T-helper 1 cell treated with Interleukin-12 subunit alpha and Interleukin-12 subunit beta and Interleukin-4 antibody, amounts not matched to agents 30 ng/mL and 1 ng/mL, for 36 hours (primary cell): ENCODE measurements at regions not wholly inside any gene's neighbourhood (a gene's known extent, or its start where the extent isn't known, plus 50 kb on each side); places are given as distances from the start of the nearest gene placed in this dataset.

ENCODE experiments used
- intact Hi-C: fragments of 100-400 bp; cut with micrococcal nuclease; formaldehyde crosslinking; loops from one replicate; pipeline ENCODE4 v1.15.1; 2024

- intact Hi-C loops = no loop called here
Observed at GRCh38 chr2:136376798-136377211, 258.9 kb upstream of the CXCR4 start.

GRCh38 chr2:136376211-136376610 lies 258.3 kb upstream of the CXCR4 start:
- intact Hi-C loops = no loop called here

GRCh38 chr2:136375017-136375901 lies 257.3 kb upstream of the CXCR4 start:
- intact Hi-C loops = loop anchor here (1.0 kb wide), 2 partner anchors 48 to 70 kb away; no protein-coding TSS in a partner anchor

GRCh38 chr2:136373841-136374240 lies 255.9 kb upstream of the CXCR4 start:
- intact Hi-C loops = loop anchor here (1.0 kb wide), 1 partner anchor 10 kb away; no protein-coding TSS in a partner anchor

- intact Hi-C loops = no loop called here
Observed at GRCh38 chr2:136373029-136373428, 255.1 kb upstream of the CXCR4 start.

GRCh38 chr2:136363900-136364299 lies 246.0 kb upstream of the CXCR4 start:
- intact Hi-C loops = loop anchor here (1.0 to 5.0 kb wide), 3 partner anchors 10 to 307 kb away; no protein-coding TSS in a partner anchor

GRCh38 chr2:136363470-136363869 lies 245.5 kb upstream of the CXCR4 start:
- intact Hi-C loops = loop anchor here (5.0 kb wide), 2 partner anchors 231 to 306 kb away; no protein-coding TSS in a partner anchor

GRCh38 chr2:136362676-136363390 lies 244.9 kb upstream of the CXCR4 start:
- intact Hi-C loops = loop anchor here (1.0 to 5.0 kb wide), 3 partner anchors 36 to 306 kb away; no protein-coding TSS in a partner anchor

- intact Hi-C loops = loop anchor here (1.0 to 5.0 kb wide), 3 partner anchors 56 to 304 kb away; no protein-coding TSS in a partner anchor
Observed at GRCh38 chr2:136361521-136361920, 243.6 kb upstream of the CXCR4 start.

GRCh38 chr2:136360790-136361189 lies 242.8 kb upstream of the CXCR4 start:
- intact Hi-C loops = loop anchor here (1.0 to 5.0 kb wide), 3 partner anchors 55 to 303 kb away; no protein-coding TSS in a partner anchor

- intact Hi-C loops = no loop called here
Observed at GRCh38 chr2:136359121-136359965, 241.4 kb upstream of the CXCR4 start.

- intact Hi-C loops = no loop called here
Observed at GRCh38 chr2:136358576-136358975, 240.6 kb upstream of the CXCR4 start.

GRCh38 chr2:136357007-136357380 lies 239.0 kb upstream of the CXCR4 start:
- intact Hi-C loops = no loop called here

- intact Hi-C loops = no loop called here
Observed at GRCh38 chr2:136356125-136357006, 238.4 kb upstream of the CXCR4 start.

GRCh38 chr2:136351684-136352083 lies 233.7 kb upstream of the CXCR4 start:
- intact Hi-C loops = no loop called here

- intact Hi-C loops = no loop called here
Observed at GRCh38 chr2:136347981-136348380, 230.0 kb upstream of the CXCR4 start.

- intact Hi-C loops = no loop called here
Observed at GRCh38 chr2:136344339-136344738, 226.4 kb upstream of the CXCR4 start.

- intact Hi-C loops = no loop called here
Observed at GRCh38 chr2:136342138-136342537, 224.2 kb upstream of the CXCR4 start.

- intact Hi-C loops = no loop called here
Observed at GRCh38 chr2:136334967-136335366, 217.0 kb upstream of the CXCR4 start.
